GM12873 (cell line): ENCODE measurements at regions not wholly inside any gene's neighbourhood (a gene's known extent, or its start where the extent isn't known, plus 50 kb on each side); places are given as distances from the start of the nearest gene placed in this dataset.

Experiments
- TF ChIP-seq, protein P1 (sequence below): IDR thresholded peaks from 2 replicates; pipeline ENCODE4 v1.5.1; 2012; ENCODE audit warnings: low read depth, mild to moderate bottlenecking, moderate library complexity, low read length, control low read depth; ENCODE audit not compliant: insufficient read depth; ENCODE audit errors: missing control alignments

DNA sequence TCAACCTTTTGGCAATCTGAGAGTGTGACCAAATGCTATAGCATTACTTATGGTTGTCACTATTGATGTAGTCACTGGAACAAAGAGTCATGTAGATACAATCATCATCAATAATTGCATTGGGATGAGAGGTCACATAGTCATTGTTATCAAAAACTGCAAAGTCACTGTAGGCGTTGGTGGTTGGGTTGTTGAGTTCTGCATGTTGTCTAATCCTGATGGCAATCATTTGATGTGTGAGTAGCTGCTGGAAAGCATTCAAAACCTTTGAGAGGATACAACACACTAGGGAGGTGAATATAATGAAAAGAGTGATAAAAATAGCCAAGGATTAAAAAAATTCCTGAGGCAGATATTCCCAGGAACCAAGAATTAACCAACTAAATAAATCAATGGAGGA lies 214.7 kb upstream of the SYT10 start:
- TF ChIP-seq, protein P1, sequence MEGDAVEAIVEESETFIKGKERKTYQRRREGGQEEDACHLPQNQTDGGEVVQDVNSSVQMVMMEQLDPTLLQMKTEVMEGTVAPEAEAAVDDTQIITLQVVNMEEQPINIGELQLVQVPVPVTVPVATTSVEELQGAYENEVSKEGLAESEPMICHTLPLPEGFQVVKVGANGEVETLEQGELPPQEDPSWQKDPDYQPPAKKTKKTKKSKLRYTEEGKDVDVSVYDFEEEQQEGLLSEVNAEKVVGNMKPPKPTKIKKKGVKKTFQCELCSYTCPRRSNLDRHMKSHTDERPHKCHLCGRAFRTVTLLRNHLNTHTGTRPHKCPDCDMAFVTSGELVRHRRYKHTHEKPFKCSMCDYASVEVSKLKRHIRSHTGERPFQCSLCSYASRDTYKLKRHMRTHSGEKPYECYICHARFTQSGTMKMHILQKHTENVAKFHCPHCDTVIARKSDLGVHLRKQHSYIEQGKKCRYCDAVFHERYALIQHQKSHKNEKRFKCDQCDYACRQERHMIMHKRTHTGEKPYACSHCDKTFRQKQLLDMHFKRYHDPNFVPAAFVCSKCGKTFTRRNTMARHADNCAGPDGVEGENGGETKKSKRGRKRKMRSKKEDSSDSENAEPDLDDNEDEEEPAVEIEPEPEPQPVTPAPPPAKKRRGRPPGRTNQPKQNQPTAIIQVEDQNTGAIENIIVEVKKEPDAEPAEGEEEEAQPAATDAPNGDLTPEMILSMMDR = no peak

DNA sequence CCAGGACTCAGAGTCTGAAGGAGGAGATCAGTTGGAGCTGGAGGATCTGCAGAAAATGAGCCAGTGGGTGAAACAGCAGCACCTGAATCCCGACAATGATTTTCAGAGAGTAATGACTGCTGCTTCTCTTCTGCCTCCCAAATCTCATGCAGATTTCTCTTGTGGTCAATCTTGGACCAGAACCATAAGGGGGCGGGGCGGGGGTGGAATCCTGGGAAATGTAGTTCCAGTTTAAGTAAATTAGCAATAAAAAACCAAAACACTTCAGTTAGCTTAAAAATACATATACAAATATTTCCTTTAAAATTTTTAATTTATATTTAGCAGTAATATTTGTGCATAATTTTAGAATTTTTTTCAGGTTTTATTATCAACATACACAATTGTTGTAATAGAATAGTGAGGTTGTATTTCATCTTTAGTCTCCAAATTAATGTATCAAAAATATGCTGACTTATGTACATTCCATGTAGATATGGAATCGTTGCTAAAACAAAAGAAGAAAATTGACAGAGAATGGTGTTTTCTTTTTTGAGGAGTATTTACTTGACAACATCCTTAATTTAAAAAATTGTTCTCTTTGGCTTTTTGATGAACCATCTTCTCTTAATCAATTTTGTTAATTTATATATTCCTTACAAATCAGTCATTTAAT lies 223.5 kb upstream of the SYT10 start:
- TF ChIP-seq, protein P1 = no peak

DNA sequence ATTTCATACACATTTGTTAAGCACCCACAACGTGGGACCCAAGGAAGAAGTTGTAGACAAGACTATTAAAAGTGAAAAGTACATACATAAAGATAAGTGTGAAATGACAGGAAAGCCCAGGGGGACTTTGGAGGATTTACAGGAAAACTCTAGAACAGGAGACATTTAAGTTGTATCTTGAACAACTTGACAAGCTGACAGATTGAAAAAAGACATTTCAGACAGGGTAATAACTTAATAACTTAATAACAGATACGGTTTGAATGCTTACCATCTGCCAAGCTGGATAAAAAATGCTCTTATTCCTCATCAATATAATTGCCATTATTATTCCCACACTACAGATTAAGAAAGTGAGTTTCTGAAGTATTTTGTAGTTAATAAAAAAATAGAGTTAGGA lies 229.7 kb upstream of the SYT10 start:
- TF ChIP-seq, protein P1 = no peak

DNA sequence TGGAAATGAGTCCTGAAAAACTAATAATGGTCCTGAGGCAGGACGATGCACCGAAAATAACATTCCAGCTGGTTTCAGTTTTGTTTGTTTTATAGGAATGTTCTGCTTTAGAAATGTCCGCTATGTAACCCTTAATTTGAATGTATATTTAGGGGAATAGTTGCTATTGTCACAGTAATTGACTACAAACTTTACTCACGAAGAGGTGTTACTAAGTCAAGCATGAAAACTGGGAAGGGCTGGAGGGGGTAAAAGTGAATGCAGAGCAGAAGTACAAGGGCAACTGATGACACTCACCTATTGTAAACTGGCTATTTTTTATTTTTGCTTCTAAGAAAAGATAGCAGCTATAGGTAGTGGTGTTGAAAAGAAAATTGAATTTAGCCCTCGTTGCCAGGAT lies 230.7 kb upstream of the SYT10 start:
- TF ChIP-seq, protein P1 = no peak

DNA sequence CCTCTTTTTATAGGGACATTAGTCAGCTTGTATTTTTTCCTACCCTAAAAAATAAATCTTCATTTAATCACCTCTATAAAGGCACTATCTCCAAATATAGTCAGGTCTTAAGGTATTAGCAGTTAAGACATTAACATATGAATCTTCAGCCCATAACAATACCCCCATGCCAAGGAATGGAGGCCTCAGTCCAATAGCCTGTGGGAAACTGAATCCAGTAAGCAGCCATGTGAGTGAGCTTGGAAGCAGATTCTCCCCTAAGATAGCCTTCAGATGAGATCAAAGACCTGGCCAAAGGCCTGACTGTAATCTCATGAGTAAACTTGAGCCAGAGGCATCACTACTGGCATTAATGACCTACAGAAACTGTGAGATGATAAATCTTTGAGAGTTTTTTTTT lies 232.1 kb upstream of the SYT10 start:
- TF ChIP-seq, protein P1 = no peak

DNA sequence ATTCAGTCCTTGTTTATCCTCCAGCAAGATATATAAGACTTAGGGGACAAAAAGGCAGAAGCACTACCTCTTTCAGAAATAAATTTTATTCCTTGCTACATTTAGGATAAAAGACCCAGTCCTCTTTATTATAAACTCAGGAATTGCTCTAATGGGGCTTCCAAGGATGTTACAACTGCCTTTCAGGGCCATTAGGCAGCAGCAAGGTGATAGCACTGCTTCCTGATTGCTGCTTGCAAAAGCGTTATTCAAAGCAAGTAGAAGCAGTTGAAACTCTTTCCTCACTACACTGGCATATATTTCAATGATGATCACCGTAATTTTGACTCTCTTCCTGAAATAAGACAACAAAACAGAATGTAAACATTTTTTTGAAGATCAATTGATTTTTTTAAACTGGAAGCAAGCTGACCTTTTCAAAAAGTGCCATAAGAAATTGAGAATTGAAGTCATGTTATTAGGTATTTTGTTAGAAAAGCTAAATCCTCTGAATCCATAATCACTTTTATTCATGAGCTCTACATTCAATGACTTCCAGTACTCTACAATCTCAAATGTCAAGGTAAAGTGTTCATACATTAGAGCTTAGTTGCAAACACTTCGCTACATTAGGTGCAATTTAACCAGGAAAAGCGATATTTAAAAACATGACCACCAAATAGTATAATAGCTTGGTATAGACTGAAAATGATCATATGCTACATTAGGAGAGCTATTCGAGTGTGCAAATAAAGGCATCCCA lies 233.4 kb upstream of the SYT10 start:
- TF ChIP-seq, protein P1 = no peak

DNA sequence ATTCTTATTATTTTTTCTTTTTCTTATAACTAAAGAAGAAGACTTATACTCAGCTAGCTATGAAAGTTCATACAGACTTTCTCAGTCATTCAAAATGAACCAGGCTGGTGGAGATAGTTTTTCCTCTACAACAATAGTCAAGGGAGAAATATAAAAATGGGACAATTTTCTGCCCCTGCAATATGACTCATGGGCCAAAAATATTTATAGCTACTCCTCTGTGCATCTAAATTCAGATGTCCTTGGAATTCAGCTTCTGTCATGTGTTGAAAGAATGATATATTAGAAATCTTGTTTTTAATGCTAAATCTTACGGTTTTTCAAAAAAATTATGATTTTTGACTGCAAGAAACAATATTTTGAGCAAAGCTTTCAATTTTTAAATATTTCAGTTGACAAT lies 237.2 kb upstream of the SYT10 start:
- TF ChIP-seq, protein P1 = no peak
